GM23338 (cell line): ENCODE measurements at regions not wholly inside any gene's neighbourhood (a gene's known extent, or its start where the extent isn't known, plus 50 kb on each side); places are given as distances from the start of the nearest gene placed in this dataset.

Source experiments
- ATAC-seq: fragments of 200-7000 bp; cut with Tn5 transposase; 3 replicates; pipeline ENCODE4 v1.9.1; 2020
- DNase-seq: peaks from one replicate; pipeline ENCODE4 v3.0.0-alpha.2; 2015; ENCODE audit warnings: low spot score
- H2AFZ ChIP-seq: fragments of 200-600 bp; sonication (generic); 2 replicates; pipeline ENCODE4 v1.8.0; 2016; ENCODE audit warnings: antibody characterized with exemption, mild to moderate bottlenecking, moderate library complexity
- H3F3A ChIP-seq: fragments of 200-600 bp; sonication (generic); replicated peaks from 2 replicates; pipeline ENCODE4 v1.8.0; 2017; ENCODE audit warnings: antibody characterized with exemption, mixed run types, low read depth
- H3K27ac ChIP-seq: fragments of 200-600 bp; sonication (generic); 2 replicates; pipeline ENCODE4 v1.6.1; 2016; ENCODE audit warnings: low read depth
- H3K27me3 ChIP-seq: fragments of 200-600 bp; sonication (generic); 2 replicates; pipeline ENCODE4 v1.8.0; 2016; ENCODE audit warnings: mild to moderate bottlenecking, mixed run types, moderate library complexity; ENCODE audit not compliant: insufficient read depth
- H3K36me3 ChIP-seq: fragments of 200-600 bp; sonication (generic); 2 replicates; pipeline ENCODE4 v1.8.0; 2016; ENCODE audit warnings: mild to moderate bottlenecking; ENCODE audit not compliant: insufficient read depth
- H3K4me1 ChIP-seq: fragments of 200-600 bp; sonication (generic); 2 replicates; pipeline ENCODE4 v1.8.0; 2016; ENCODE audit warnings: mild to moderate bottlenecking, moderate library complexity; ENCODE audit not compliant: insufficient read depth
- H3K4me2 ChIP-seq: fragments of 200-600 bp; sonication (generic); 2 replicates; pipeline ENCODE4 v1.7.1; 2017; ENCODE audit warnings: mixed run types
- H3K4me3 ChIP-seq: fragments of 200-600 bp; sonication (generic); 2 replicates; pipeline ENCODE4 v1.6.1; 2016; ENCODE audit warnings: mixed run types
- H3K79me2 ChIP-seq: fragments of 200-600 bp; sonication (generic); replicated peaks from 2 replicates; pipeline ENCODE4 v1.8.0; 2017; ENCODE audit warnings: mild to moderate bottlenecking; ENCODE audit not compliant: insufficient read depth
- H3K9me2 ChIP-seq: fragments of 200-600 bp; sonication (generic); 2 replicates; pipeline ENCODE4 v1.8.0; 2017; ENCODE audit not compliant: insufficient read depth
- H4K20me1 ChIP-seq: fragments of 200-600 bp; sonication (generic); replicated peaks from 2 replicates; pipeline ENCODE4 v1.8.0; 2017; ENCODE audit warnings: mild to moderate bottlenecking; ENCODE audit not compliant: insufficient read depth
- H3K27ac Mint-ChIP-seq: 2 replicates; pipeline ENCODE4 v1.8.0; 2020; ENCODE audit warnings: inconsistent platforms, mild to moderate bottlenecking, moderate library complexity, mixed read lengths
- H3K27me3 Mint-ChIP-seq: 3 replicates; pipeline ENCODE4 v1.8.0; 2022; ENCODE audit warnings: low read depth, mild to moderate bottlenecking, moderate library complexity, mixed read lengths, inconsistent platforms; ENCODE audit not compliant: insufficient read depth, poor library complexity
- H3K36me3 Mint-ChIP-seq: 3 replicates; pipeline ENCODE4 v1.8.0; 2021; ENCODE audit warnings: low read depth, mild to moderate bottlenecking, inconsistent platforms, moderate library complexity, mixed read lengths
- H3K4me1 Mint-ChIP-seq: 3 replicates; pipeline ENCODE4 v1.8.0; 2020; ENCODE audit warnings: mild to moderate bottlenecking, inconsistent platforms, mixed read lengths
- H3K4me3 Mint-ChIP-seq: 3 replicates; pipeline ENCODE4 v1.8.0; 2021; ENCODE audit warnings: moderate library complexity, mild to moderate bottlenecking, inconsistent platforms, mixed read lengths
- H3K9me3 Mint-ChIP-seq: 3 replicates; pipeline ENCODE4 v1.8.0; 2020; ENCODE audit warnings: moderate library complexity, mild to moderate bottlenecking, inconsistent platforms, mixed read lengths
- CREB1 ChIP-seq: fragments of 250-450 bp; sonication (Bioruptor Pico); IDR thresholded peaks from 2 replicates; pipeline ENCODE4 v1.5.0; 2020; ENCODE audit warnings: low read depth, mild to moderate bottlenecking, moderate library complexity
- EZH2 ChIP-seq: fragments of 200-600 bp; sonication (generic); IDR thresholded peaks from one replicate; pipeline ENCODE4 v1.8.0; 2017; ENCODE audit warnings: antibody characterized with exemption, mild to moderate bottlenecking, low read depth; ENCODE audit not compliant: unreplicated experiment
- EZH2phosphoT487 ChIP-seq: fragments of 200-600 bp; sonication (generic); IDR thresholded peaks from one replicate; pipeline ENCODE4 v1.8.1; 2018; ENCODE audit warnings: antibody characterized with exemption; ENCODE audit not compliant: unreplicated experiment
- JUNB ChIP-seq: IDR thresholded peaks from one replicate; pipeline ENCODE4 v1.6.1; 2016; ENCODE audit warnings: antibody characterized with exemption; ENCODE audit not compliant: unreplicated experiment
- STAT1 ChIP-seq: IDR thresholded peaks from one replicate; pipeline ENCODE4 v1.6.1; 2016; ENCODE audit warnings: antibody characterized with exemption; ENCODE audit not compliant: unreplicated experiment
- ZNF114 ChIP-seq: fragments of 250-450 bp; sonication (Bioruptor Pico); IDR thresholded peaks from 2 replicates; pipeline ENCODE4 v1.5.0; 2020; ENCODE audit warnings: mild to moderate bottlenecking, moderate library complexity
- ZNF331 ChIP-seq: fragments of 250-450 bp; sonication (Bioruptor Pico); IDR thresholded peaks from 2 replicates; pipeline ENCODE4 v1.5.0; 2020; ENCODE audit warnings: low read depth, mild to moderate bottlenecking, moderate library complexity
- TF ChIP-seq, protein P1 (sequence below): fragments of 250-450 bp; sonication (Bioruptor Pico); IDR thresholded peaks from 2 replicates; pipeline ENCODE4 v1.5.0; 2020; ENCODE audit warnings: mild to moderate bottlenecking, moderate library complexity
- TF ChIP-seq, protein P2 (sequence below): IDR thresholded peaks from 2 replicates; pipeline ENCODE4 v1.6.1; 2016; ENCODE audit warnings: antibody characterized with exemption
- TF ChIP-seq, protein P3 (sequence below), 2 experiments: fragments of 200-600 bp in 1 of 2; sonication (generic) in 1 of 2; conservative IDR thresholded peaks; 2 replicates each; pipeline versions ENCODE4 v1.5.1 to v1.6.1; 2016 to 2017; ENCODE audit warnings: antibody characterized with exemption in 2 of 2, low read depth in 2 of 2, mild to moderate bottlenecking in 2 of 2, moderate library complexity in 1 of 2

DNA sequence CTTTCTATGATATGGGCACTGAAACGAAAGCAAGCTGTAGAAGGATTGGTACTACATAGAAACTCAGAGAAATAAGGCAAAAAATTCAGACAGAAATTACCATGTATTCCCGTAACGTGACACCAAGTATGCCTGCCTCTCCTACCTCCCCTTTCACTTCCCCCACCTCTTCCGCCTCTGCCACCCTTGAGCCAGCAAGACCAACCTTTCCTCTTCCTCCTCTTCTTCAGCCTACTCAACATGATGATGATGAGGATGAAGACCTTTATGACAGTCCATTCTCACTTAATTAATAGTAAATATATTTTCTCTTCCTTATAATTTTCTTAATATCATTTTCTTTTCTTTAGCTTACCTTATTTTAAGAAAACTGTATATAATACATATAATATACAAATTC is 188.1 kb upstream of the VGLL2 start:
- Mint-ChIP-seq H3K27ac (no peak overlapping the region), H3K36me3 (no peaks in the 10 kb centered on the region; the same call in 2 of the 3 replicates), H3K4me1 (peaks cover 5% of the 10 kb centered on the region; the same call in 2 of the 3 replicates), H3K4me3 (no peak overlapping the region), H3K27me3 (no peaks in the 10 kb centered on the region), H3K9me3 (no peaks in the 10 kb centered on the region)
- DNase-seq = peak; percentile 6
- Histone ChIP-seq H3K79me2 (no peaks in the 10 kb centered on the region), H3K27ac (no peak overlapping the region), H3K4me3 (no peak overlapping the region), H3K4me1 (peaks cover 1% of the 10 kb centered on the region; the same call in 1 of the 2 replicates), H2AFZ (no peak overlapping the region), H3K9me2 (no peaks in the 10 kb centered on the region), H3K4me2 (no peak overlapping the region), H3K36me3 (no peaks in the 10 kb centered on the region), H3F3A (no peaks in the 10 kb centered on the region), H4K20me1 (no peaks in the 10 kb centered on the region), H3K27me3 (no peaks in the 10 kb centered on the region)
- no peak for ATAC-seq
- TF ChIP-seq CREB1 (CRISPR knock-in tag) (no peak), STAT1 (no peak), ZNF331 (CRISPR knock-in tag) (no peak), EZH2 (no peak), ZNF114 (no peak), JUNB (no peak), EZH2phosphoT487 (no peak)
- TF ChIP-seq, protein P1, sequence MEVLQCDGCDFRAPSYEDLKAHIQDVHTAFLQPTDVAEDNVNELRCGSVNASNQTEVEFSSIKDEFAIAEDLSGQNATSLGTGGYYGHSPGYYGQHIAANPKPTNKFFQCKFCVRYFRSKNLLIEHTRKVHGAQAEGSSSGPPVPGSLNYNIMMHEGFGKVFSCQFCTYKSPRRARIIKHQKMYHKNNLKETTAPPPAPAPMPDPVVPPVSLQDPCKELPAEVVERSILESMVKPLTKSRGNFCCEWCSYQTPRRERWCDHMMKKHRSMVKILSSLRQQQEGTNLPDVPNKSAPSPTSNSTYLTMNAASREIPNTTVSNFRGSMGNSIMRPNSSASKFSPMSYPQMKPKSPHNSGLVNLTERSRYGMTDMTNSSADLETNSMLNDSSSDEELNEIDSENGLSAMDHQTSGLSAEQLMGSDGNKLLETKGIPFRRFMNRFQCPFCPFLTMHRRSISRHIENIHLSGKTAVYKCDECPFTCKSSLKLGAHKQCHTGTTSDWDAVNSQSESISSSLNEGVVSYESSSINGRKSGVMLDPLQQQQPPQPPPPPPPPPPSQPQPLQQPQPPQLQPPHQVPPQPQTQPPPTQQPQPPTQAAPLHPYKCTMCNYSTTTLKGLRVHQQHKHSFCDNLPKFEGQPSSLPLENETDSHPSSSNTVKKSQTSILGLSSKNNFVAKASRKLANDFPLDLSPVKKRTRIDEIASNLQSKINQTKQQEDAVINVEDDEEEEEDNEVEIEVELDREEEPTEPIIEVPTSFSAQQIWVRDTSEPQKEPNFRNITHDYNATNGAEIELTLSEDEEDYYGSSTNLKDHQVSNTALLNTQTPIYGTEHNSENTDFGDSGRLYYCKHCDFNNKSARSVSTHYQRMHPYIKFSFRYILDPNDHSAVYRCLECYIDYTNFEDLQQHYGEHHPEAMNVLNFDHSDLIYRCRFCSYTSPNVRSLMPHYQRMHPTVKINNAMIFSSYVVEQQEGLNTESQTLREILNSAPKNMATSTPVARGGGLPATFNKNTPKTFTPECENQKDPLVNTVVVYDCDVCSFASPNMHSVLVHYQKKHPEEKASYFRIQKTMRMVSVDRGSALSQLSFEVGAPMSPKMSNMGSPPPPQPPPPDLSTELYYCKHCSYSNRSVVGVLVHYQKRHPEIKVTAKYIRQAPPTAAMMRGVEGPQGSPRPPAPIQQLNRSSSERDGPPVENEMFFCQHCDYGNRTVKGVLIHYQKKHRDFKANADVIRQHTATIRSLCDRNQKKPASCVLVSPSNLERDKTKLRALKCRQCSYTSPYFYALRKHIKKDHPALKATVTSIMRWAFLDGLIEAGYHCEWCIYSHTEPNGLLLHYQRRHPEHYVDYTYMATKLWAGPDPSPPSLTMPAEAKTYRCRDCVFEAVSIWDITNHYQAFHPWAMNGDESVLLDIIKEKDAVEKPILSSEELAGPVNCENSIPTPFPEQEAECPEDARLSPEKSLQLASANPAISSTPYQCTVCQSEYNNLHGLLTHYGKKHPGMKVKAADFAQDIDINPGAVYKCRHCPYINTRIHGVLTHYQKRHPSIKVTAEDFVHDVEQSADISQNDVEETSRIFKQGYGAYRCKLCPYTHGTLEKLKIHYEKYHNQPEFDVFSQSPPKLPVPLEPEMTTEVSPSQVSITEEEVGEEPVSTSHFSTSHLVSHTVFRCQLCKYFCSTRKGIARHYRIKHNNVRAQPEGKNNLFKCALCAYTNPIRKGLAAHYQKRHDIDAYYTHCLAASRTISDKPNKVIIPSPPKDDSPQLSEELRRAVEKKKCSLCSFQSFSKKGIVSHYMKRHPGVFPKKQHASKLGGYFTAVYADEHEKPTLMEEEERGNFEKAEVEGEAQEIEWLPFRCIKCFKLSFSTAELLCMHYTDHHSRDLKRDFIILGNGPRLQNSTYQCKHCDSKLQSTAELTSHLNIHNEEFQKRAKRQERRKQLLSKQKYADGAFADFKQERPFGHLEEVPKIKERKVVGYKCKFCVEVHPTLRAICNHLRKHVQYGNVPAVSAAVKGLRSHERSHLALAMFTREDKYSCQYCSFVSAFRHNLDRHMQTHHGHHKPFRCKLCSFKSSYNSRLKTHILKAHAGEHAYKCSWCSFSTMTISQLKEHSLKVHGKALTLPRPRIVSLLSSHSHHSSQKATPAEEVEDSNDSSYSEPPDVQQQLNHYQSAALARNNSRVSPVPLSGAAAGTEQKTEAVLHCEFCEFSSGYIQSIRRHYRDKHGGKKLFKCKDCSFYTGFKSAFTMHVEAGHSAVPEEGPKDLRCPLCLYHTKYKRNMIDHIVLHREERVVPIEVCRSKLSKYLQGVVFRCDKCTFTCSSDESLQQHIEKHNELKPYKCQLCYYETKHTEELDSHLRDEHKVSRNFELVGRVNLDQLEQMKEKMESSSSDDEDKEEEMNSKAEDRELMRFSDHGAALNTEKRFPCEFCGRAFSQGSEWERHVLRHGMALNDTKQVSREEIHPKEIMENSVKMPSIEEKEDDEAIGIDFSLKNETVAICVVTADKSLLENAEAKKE (CRISPR knock-in tag) = no peak
- TF ChIP-seq, protein P2, sequence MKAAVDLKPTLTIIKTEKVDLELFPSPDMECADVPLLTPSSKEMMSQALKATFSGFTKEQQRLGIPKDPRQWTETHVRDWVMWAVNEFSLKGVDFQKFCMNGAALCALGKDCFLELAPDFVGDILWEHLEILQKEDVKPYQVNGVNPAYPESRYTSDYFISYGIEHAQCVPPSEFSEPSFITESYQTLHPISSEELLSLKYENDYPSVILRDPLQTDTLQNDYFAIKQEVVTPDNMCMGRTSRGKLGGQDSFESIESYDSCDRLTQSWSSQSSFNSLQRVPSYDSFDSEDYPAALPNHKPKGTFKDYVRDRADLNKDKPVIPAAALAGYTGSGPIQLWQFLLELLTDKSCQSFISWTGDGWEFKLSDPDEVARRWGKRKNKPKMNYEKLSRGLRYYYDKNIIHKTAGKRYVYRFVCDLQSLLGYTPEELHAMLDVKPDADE = no peak
- TF ChIP-seq, protein P3, sequence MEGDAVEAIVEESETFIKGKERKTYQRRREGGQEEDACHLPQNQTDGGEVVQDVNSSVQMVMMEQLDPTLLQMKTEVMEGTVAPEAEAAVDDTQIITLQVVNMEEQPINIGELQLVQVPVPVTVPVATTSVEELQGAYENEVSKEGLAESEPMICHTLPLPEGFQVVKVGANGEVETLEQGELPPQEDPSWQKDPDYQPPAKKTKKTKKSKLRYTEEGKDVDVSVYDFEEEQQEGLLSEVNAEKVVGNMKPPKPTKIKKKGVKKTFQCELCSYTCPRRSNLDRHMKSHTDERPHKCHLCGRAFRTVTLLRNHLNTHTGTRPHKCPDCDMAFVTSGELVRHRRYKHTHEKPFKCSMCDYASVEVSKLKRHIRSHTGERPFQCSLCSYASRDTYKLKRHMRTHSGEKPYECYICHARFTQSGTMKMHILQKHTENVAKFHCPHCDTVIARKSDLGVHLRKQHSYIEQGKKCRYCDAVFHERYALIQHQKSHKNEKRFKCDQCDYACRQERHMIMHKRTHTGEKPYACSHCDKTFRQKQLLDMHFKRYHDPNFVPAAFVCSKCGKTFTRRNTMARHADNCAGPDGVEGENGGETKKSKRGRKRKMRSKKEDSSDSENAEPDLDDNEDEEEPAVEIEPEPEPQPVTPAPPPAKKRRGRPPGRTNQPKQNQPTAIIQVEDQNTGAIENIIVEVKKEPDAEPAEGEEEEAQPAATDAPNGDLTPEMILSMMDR (conservative IDR thresholded peaks at IDR 0.05; ENCODE audit: low read depth in 2 of 2) = no peak
